Activated CD4-positive, alpha-beta memory T cell treated with anti-CD3 and anti-CD28 coated beads for 36 hours (primary cell): ENCODE measurements at regions not wholly inside any gene's neighbourhood (a gene's known extent, or its start where the extent isn't known, plus 50 kb on each side); places are given as distances from the start of the nearest gene placed in this dataset.

Source experiments
- CTCF ChIA-PET: fragments of 350-600 bp; sonication (Branson Sonifier 250); formaldehyde crosslinking; loops from one replicate; lab custom pipeline; 2021; ENCODE audit warnings: antibody characterized with exemption, inconsistent platforms; lab: Charles Lee
- POLR2A ChIA-PET: fragments of 350-600 bp; sonication (Branson Sonifier 250); formaldehyde crosslinking; loops from one replicate; lab custom pipeline; 2021; ENCODE audit warnings: antibody characterized with exemption; lab: Charles Lee
- DNase-seq: peaks from one replicate; pipeline ENCODE4 v3.0.0-alpha.2; 2020
- H3K27ac Mint-ChIP-seq: one replicate; pipeline ENCODE4 v1.8.0; 2021; ENCODE audit warnings: mixed read lengths
- H3K27me3 Mint-ChIP-seq: one replicate; pipeline ENCODE4 v1.8.0; 2021; ENCODE audit warnings: mixed read lengths
- H3K36me3 Mint-ChIP-seq: one replicate; pipeline ENCODE4 v1.8.0; 2021; ENCODE audit warnings: mixed read lengths
- H3K4me1 Mint-ChIP-seq: one replicate; pipeline ENCODE4 v1.8.0; 2021; ENCODE audit warnings: low read depth, mixed read lengths
- H3K4me3 Mint-ChIP-seq: one replicate; pipeline ENCODE4 v1.8.0; 2021; ENCODE audit warnings: mild to moderate bottlenecking, mixed read lengths
- H3K9me3 Mint-ChIP-seq: one replicate; pipeline ENCODE4 v1.8.0; 2021; ENCODE audit warnings: mixed read lengths
- intact Hi-C: fragments of 100-400 bp; cut with micrococcal nuclease; formaldehyde crosslinking; loops from one replicate; pipeline ENCODE4 v1.15.1; 2023

DNA sequence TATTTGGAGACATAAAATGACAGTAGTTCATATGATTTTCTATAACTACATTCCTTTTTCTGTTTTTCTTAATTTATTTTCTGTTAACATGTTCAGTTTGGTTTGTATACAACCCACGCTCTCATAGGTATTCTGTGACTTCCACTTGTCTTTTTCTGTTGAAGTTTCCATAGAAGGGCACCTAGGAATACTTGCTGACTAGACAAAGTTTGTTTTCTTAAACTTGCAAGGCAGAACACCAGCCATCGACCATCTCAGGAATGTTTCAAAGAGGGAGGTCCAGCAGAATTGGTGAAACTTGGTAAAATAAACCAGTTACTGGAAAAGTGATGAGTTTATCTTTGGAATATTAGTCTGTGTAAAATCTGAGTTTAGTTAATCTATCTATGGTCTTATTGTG lies 403.2 kb upstream of the CADM2 start:
- no peaks in the 10 kb centered on the region for H3K27me3 Mint-ChIP-seq

DNA sequence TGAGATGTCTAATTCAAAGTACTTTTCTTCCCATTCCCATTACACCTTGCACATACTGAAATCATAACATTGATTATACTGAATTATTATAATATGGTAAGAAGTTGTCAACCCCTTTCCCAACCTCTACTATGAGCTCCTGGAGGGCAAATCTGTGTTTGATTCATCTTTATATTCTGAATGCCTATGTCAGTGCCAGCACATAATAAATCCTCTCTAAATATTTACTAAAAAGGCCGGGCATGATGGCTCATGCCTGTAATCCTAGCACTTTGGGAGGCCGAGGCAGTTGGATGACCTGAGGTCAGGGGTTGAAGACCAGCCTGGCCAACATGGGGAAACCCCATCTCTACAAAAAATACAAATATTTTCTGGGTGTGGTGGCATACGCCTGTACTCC lies 392.5 kb upstream of the CADM2 start:
- H3K36me3 Mint-ChIP-seq, result no peaks in the 10 kb centered on the region
- peaks cover 7% of the 10 kb centered on the region for H3K9me3 Mint-ChIP-seq
- intact Hi-C loops, result no loop called here
- no peak for DNase-seq
- H3K27me3 Mint-ChIP-seq, result no peaks in the 10 kb centered on the region
- H3K4me3 Mint-ChIP-seq, result no peak overlapping the region
- POLR2A ChIA-PET, result no interaction called here
- CTCF ChIA-PET, result no interaction called here
- H3K27ac Mint-ChIP-seq, result no peak overlapping the region
- no peaks in the 10 kb centered on the region for H3K4me1 Mint-ChIP-seq

More for the DNA sequence above, 403.2 kb upstream of the CADM2 start:
- Mint-ChIP-seq H3K4me3 (no peak overlapping the region), H3K9me3 (no peaks in the 10 kb centered on the region), H3K36me3 (no peaks in the 10 kb centered on the region), H3K27ac (no peak overlapping the region), H3K4me1 (no peaks in the 10 kb centered on the region)
- POLR2A ChIA-PET, result no interaction called here
- intact Hi-C loops, result no loop called here
- CTCF ChIA-PET, result no interaction called here
- DNase-seq, result no peak

DNA sequence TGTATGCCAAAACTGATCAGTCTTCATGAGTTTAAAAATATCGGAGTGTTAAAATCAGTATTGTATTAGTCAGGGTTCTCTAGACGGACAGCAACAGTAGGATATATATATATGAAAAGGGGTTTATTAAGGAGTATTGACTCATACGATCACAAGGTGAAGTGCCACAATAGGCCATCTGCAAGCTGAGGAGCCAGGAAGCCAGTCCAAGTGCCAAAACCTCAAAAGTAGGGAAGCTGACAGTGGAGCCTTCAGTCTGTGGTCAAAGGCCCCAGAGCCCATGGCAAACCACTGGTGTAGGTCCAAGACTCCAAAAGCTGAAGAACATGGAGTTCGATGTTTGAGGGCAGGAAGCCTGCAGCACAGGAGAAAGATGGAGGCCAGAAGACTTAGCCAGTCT lies 391.0 kb upstream of the CADM2 start:
- CTCF ChIA-PET, result no interaction called here
- no peaks in the 10 kb centered on the region for H3K4me1 Mint-ChIP-seq

DNA sequence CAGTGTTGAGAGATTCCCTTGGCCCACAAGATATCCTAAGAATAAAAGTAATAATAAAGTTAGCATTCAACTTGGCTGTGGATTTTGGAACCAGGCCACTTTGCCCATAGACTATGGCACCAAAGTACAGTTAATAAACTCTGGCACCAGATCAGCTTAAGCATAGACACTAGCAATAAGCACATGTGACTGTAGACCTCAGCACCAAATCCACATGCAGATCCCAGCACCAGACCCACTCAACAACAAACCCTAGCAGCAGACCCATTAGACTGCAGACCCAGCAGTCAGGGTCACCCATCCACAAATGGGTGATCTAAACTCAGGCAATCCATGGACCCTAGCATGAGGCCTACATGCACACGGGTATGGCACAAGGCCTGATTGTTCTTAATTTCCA lies 384.8 kb upstream of the CADM2 start:
- no peak for DNase-seq
- ChIA-PET POLR2A (no interaction called here), CTCF (no interaction called here)
- intact Hi-C loops, result no loop called here
- no peak overlapping the region for H3K27ac Mint-ChIP-seq
- H3K27me3 Mint-ChIP-seq, result no peaks in the 10 kb centered on the region
- H3K4me3 Mint-ChIP-seq, result no peak overlapping the region
- H3K9me3 Mint-ChIP-seq, result peaks cover 29% of the 10 kb centered on the region
- no peaks in the 10 kb centered on the region for H3K4me1 Mint-ChIP-seq
- peaks cover 3% of the 10 kb centered on the region for H3K36me3 Mint-ChIP-seq

More for the DNA sequence above, 391.0 kb upstream of the CADM2 start:
- Mint-ChIP-seq H3K9me3 (peaks cover 12% of the 10 kb centered on the region), H3K4me3 (no peak overlapping the region), H3K27ac (no peak overlapping the region), H3K27me3 (no peaks in the 10 kb centered on the region), H3K36me3 (no peaks in the 10 kb centered on the region)
- POLR2A ChIA-PET, result no interaction called here
- intact Hi-C loops, result no loop called here
- DNase-seq, result no peak

DNA sequence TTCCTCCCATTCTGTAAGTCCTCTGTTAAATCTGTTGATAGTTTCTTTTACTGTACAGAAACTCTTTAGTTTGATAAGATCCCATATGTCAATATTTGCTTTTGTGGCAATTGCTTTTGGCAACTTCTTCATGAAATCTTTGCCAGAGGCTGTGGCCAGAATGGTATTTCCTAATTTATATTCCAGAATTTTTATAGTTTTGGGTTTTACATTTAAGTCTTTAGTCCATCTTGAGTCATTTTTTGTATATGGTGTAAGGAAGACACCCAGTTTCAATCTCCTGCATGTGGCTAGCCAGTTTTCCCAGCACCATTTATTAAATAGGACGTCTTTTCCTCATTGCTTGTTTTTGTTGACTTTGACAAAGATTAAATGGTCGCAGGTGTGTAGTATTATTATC lies 372.4 kb upstream of the CADM2 start:
- CTCF ChIA-PET, result no interaction called here
- Mint-ChIP-seq H3K9me3 (peaks cover 21% of the 10 kb centered on the region), H3K27ac (no peak overlapping the region), H3K4me1 (no peaks in the 10 kb centered on the region), H3K4me3 (no peak overlapping the region), H3K36me3 (no peaks in the 10 kb centered on the region), H3K27me3 (no peaks in the 10 kb centered on the region)
- DNase-seq, result no peak
- intact Hi-C loops, result no loop called here
- POLR2A ChIA-PET, result no interaction called here

DNA sequence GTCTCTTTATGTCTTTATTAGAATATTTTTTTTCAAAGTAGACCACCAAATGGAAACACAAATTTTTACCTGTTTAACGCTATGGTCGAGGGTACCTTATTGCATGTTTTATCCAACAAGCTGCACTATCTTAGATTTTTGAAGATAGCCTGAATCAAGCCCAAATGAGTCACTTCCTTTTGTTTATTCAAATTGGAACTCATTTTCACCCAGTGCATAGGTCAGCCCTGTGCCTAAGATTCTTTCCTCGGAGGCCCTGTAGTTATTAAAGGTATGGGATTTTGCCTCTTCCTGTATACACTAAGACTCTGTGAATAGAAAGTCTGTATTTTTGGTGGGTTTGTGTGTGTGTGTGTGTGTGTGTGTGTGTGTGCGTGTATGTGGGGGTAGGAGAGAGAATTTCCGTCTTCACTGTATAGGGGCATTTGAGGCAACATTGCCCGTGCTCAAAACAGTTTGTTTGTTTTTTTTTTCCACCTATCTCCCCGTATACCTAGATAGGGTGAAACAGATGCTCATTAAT lies 358.0 kb upstream of the CADM2 start:
- DNase-seq, result no peak
- CTCF ChIA-PET, result no interaction called here
- intact Hi-C loops, result no loop called here
- H3K4me3 Mint-ChIP-seq, result no peak overlapping the region
- POLR2A ChIA-PET, result no interaction called here
- H3K9me3 Mint-ChIP-seq, result peaks cover 5% of the 10 kb centered on the region
- no peak overlapping the region for H3K27ac Mint-ChIP-seq
- H3K27me3 Mint-ChIP-seq, result no peaks in the 10 kb centered on the region
- no peaks in the 10 kb centered on the region for H3K4me1 Mint-ChIP-seq
- H3K36me3 Mint-ChIP-seq, result no peaks in the 10 kb centered on the region

DNA sequence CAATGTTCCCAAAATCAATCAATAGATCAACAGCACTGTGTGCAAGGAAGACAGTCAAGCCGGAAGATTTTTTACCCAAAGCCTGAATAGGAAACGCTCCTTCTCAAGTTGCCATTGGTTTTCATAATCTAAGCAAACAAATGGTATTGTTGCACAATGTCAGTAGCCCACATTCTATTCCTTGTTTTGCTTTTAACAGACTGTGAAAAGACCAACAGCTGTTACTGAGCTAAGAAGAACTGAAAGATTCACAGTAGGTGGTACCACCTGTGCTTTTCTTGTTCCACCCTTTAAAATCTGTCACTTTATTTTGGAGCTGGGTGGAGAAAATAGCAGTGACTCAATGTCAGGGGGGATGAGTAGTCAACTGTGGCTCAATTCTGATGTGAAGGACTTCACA lies 357.5 kb upstream of the CADM2 start:
- Mint-ChIP-seq H3K4me3 (no peak overlapping the region), H3K36me3 (no peaks in the 10 kb centered on the region), H3K4me1 (no peaks in the 10 kb centered on the region), H3K27ac (no peak overlapping the region), H3K9me3 (peaks cover 5% of the 10 kb centered on the region), H3K27me3 (no peaks in the 10 kb centered on the region)
- POLR2A ChIA-PET, result no interaction called here
- DNase-seq, result no peak
- CTCF ChIA-PET, result no interaction called here
- intact Hi-C loops, result no loop called here

DNA sequence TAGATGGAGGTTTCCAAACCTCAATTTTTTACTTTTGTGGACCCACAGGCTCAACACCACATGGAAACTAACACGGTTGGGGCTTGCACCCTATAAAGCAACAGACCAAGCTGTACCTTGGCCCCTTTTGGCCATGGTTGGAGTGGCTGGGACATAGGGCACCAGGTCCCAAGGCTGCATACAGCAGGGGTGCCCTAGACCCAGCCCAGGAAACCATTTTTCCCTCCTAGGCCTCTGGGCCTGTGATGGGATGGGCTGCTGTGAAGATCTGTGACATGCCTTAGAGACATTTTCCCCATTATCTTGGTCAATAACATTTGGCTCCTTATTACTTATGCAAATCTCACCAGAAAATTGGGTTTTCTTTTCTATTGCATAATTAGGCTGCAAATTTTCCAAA lies 337.0 kb upstream of the CADM2 start:
- POLR2A ChIA-PET, result no interaction called here
- Mint-ChIP-seq H3K4me1 (no peaks in the 10 kb centered on the region), H3K27ac (no peak overlapping the region), H3K4me3 (no peak overlapping the region), H3K27me3 (no peaks in the 10 kb centered on the region), H3K9me3 (peaks cover 26% of the 10 kb centered on the region), H3K36me3 (no peaks in the 10 kb centered on the region)
- CTCF ChIA-PET, result no interaction called here
- no peak for DNase-seq
- intact Hi-C loops, result no loop called here

DNA sequence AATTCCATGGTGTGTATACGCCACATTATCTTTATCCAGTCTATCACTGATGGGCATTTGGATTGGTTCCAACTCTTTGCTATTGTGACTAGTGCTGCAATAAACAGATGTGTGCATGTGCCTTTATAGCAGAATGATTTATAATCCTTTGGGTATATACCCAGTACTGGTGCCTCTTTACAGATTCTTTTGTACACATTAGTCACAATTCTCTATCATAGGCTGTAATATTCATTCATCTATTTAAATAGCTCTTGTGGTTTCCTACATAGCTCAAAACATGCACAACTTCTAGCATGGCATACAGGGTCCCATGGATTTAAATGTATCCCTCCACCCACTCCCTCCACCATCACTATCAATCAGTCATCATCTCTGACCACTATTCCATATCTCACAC lies 324.1 kb upstream of the CADM2 start:
- no peaks in the 10 kb centered on the region for H3K27me3 Mint-ChIP-seq
- H3K9me3 Mint-ChIP-seq, result peaks cover 7% of the 10 kb centered on the region
- CTCF ChIA-PET, result no interaction called here
- no peak for DNase-seq
- intact Hi-C loops, result no loop called here
- no peaks in the 10 kb centered on the region for H3K36me3 Mint-ChIP-seq
- no peak overlapping the region for H3K4me3 Mint-ChIP-seq
- POLR2A ChIA-PET, result no interaction called here
- no peak overlapping the region for H3K27ac Mint-ChIP-seq
- H3K4me1 Mint-ChIP-seq, result no peaks in the 10 kb centered on the region

DNA sequence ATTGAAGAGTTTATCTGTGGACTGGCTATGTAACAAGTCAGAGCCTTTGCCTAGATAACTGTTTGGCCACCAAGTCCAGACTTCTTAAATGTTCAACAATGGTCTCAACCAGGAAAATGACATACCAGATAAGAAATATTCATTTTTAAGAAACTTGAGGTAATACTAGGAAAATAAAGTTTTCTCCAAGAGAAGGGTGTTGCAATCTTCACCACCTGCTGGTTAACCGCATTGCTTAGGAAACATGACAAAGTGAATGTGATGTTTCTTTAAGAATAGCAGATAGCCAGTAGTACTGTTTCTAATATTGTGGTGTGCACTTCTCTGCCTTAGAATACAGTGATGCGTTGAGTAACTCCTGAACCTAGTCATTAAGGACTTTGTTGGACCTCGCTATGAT lies 321.5 kb upstream of the CADM2 start:
- Mint-ChIP-seq H3K36me3 (no peaks in the 10 kb centered on the region), H3K27ac (no peak overlapping the region), H3K4me1 (no peaks in the 10 kb centered on the region), H3K4me3 (no peak overlapping the region), H3K27me3 (no peaks in the 10 kb centered on the region), H3K9me3 (peaks cover 10% of the 10 kb centered on the region)
- no peak for DNase-seq
- intact Hi-C loops, result no loop called here
- ChIA-PET CTCF (no interaction called here), POLR2A (no interaction called here)

DNA sequence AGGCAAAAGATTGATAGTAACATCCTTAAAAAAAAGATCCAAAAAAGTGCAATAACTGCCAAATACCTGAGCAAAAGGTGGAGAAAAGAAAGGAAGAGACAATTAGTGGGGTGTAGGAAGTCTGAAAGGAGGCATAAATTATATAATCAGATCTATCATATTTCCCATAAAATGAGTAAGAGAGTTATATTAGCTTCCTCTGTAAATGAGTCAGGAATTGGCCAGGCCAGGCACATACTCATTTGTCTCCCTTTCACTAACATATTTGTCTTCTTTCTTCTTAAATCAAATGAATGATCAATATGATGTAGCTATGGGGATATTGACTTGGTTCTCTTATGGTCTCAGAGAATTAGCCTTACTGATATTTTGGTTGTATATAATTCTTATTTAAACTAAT lies 292.3 kb upstream of the CADM2 start:
- intact Hi-C loops, result no loop called here
- ChIA-PET CTCF (no interaction called here), POLR2A (no interaction called here)
- no peak overlapping the region for H3K4me3 Mint-ChIP-seq
- H3K27ac Mint-ChIP-seq, result no peak overlapping the region
- DNase-seq, result no peak
- no peaks in the 10 kb centered on the region for H3K4me1 Mint-ChIP-seq
- H3K9me3 Mint-ChIP-seq, result no peaks in the 10 kb centered on the region
- H3K36me3 Mint-ChIP-seq, result no peaks in the 10 kb centered on the region
- H3K27me3 Mint-ChIP-seq, result no peaks in the 10 kb centered on the region

DNA sequence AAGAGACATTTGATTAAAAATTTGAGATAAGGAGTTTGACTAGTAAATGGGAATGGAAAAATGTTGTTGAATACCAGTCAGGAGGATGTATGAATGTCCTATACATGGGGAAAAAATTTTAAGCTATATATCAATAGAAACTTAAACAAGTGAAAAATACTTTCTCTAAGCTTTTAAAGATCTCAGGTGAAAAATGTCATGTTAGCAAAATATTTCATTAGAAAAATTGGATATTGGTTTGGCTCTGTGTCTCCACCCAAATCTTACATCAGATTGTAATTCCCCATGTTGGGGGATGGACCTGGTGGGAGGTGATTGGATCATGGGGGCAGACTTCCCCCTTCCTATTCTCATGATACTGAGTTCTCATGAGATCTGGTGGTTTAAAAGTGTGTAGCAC lies 279.6 kb upstream of the CADM2 start:
- Mint-ChIP-seq H3K27me3 (no peaks in the 10 kb centered on the region), H3K36me3 (no peaks in the 10 kb centered on the region), H3K4me3 (no peak overlapping the region), H3K4me1 (no peaks in the 10 kb centered on the region), H3K9me3 (peaks cover 15% of the 10 kb centered on the region), H3K27ac (no peak overlapping the region)
- CTCF ChIA-PET, result no interaction called here
- DNase-seq, result no peak
- intact Hi-C loops, result no loop called here
- POLR2A ChIA-PET, result no interaction called here

DNA sequence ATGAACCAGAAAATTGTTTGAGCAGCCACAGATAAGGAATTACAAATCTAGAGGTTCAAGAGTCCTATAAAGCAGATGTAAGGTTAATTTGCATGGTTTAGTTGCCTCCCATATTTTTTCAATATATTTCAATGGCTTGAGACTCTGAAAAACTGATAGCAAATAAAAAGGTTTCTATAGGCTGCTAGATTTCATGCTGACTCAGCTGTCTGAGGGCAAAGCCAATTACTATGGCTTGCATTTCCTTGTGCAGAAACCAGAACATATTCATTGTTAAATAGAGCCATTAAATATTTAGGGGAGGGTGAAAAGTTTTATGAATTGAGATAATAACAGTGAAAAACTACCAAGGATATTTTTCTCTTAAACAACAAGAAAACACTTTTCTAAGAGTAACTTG lies 278.1 kb upstream of the CADM2 start:
- no peak overlapping the region for H3K27ac Mint-ChIP-seq
- no peak overlapping the region for H3K4me3 Mint-ChIP-seq
- no peaks in the 10 kb centered on the region for H3K4me1 Mint-ChIP-seq
- CTCF ChIA-PET, result no interaction called here
- POLR2A ChIA-PET, result no interaction called here
- peaks cover 19% of the 10 kb centered on the region for H3K9me3 Mint-ChIP-seq
- H3K36me3 Mint-ChIP-seq, result no peaks in the 10 kb centered on the region
- no peak for DNase-seq
- intact Hi-C loops, result no loop called here
- H3K27me3 Mint-ChIP-seq, result no peaks in the 10 kb centered on the region

DNA sequence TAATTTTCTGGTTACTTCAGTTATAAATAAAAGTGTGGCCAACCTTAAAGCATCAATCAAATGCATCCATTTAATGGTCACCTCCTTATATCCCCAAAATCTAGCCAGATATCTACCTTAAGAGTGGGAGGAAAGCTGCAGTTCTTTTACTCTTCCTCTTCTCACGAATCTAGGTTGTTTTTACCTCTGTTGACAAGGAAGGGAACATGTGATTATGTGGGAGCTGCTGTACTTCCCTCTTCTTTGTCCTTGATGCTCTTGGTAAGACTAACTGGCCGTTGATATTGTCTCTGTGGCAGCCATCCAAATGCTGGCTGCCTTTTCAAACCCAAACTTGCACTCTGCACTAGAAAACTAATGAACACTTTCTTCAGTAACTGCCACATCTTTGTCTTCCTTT lies 275.3 kb upstream of the CADM2 start:
- no peaks in the 10 kb centered on the region for H3K36me3 Mint-ChIP-seq
- H3K4me3 Mint-ChIP-seq, result no peak overlapping the region
- POLR2A ChIA-PET, result no interaction called here
- no peak for DNase-seq
- H3K4me1 Mint-ChIP-seq, result no peaks in the 10 kb centered on the region
- CTCF ChIA-PET, result no interaction called here
- peaks cover 12% of the 10 kb centered on the region for H3K9me3 Mint-ChIP-seq
- no peaks in the 10 kb centered on the region for H3K27me3 Mint-ChIP-seq
- intact Hi-C loops, result no loop called here
- no peak overlapping the region for H3K27ac Mint-ChIP-seq
